ENCODE measurements at regions not wholly inside any gene's neighbourhood (a gene's known extent, or its start where the extent isn't known, plus 50 kb on each side); places are given as distances from the start of the nearest gene placed in this dataset.

DNA sequence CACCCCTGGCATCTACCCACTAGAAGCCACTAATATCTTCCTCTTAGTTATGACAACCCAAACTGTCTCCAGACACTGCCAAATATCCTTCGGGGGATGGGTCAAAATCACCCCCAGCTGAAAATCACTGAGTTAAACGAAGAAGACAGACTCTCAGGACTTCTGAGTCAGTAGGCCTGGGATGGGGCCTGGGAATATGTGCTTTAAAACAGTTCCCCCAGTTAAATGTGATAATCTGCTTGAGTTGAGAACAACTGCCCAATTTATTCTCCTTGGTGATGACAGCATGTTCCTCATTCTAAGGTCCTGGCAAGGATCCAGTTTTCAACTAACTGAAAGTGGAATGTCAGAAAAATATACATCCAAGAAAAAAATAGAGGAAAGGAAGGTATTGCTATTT, 52.4 kb downstream of the CBLL2 start:
- no peak for DNase-seq

DNA sequence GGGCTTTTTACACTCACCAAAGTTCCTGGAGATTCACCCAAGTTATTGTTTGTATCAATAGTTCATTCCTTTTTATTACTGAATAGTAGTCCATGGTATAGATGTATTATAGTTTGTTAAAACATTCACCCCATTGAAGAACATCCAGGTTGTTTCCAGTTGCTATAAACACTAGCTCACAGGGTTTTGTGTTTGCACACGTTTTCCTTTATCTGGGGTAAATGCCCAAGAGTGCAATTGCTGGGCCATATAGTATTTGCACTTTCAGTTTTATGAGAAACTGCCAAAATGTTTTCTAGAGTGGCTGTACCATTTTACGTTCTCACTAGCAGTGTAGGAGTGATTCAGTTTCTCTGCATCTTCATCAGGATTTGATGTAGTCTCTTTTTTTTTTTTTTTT, 57.1 kb downstream of the CBLL2 start:
- DNase-seq = no peak

DNA sequence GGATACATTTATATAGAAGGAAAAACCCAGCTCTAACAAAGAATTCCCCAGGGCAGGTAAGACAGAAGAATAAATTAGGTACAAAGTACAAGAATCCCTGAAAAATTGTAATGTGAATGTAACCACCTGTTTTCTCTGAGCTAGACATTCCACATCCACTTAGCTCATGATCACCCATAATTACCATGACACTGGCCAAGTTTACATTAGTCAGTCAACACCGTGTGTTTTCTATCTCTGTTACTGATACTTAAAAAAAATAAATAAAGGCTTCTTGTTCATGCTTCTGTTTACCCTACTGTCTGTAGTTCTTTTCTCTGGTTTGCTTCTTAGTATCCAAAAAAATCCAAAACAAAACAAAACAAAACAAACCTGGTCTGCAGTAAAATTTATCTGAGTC, 66.0 kb downstream of the CBLL2 start:
- no peak for DNase-seq

DNA sequence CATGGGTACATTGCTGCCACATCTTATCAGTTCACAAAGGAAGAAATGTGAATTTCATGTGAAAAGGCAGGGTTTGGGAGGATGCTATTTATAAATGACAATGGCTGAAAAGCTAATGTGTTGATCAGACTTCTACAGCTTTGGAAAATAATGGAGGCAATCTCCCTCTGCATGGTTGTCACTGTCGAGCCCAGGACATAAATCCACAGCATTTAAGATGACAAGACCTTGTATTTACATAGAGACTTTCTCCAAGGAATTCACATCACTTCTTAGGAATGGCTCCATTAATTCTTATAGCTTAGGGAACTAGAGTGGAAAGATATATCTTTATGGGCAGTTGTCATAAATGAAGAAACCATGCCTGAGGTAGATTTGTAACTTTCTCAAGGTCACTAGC, 66.7 kb downstream of the CBLL2 start:
- no peak for DNase-seq

DNA sequence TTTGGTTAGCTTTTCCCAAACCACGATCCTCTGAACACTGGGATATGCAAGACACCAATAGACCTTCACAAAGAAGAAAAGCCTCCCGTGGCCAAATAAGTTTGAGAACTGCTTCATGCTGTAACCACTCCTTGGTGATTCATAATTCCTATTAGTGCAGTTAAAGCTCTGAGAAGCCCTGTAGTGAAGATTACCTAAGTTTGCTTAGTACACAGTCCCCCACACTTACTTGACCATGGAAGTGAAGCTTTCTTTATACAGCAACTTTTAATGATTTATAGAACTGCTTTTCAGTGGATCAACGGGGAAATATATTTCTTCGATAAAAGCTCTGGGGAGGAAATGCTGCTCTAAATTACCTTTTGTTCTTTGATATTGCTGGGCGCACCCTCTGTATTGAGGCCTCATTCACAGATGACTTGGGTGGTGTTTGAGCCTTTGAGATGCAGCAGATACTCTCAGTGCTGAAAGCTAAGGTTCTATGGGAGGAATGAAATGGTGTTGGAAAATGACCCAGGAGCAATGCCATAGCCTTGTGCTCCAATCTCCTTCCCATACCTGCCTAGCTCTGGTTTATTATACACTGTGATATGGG, 67.4 kb downstream of the CBLL2 start:
- no peak for DNase-seq

DNA sequence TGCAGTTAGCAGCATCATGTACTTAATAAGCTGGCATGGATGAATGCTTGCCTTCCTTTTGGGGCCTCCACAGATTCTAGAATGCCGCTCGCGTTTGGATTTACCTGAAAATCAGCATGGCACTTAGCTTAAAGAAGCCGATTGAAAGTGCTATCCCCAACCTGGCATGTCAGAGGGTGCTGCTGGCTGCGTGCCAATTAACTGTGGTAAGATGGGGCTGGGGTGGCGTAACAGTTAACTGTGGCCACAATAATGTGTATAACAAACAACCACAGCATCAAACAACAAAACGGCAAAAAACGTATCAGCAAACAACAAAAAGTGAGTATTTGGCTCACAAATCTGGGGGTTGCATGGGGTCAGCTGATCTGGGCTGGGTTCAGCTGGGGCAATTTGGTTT, 70.5 kb downstream of the CBLL2 start:
- DNase-seq = no peak

DNA sequence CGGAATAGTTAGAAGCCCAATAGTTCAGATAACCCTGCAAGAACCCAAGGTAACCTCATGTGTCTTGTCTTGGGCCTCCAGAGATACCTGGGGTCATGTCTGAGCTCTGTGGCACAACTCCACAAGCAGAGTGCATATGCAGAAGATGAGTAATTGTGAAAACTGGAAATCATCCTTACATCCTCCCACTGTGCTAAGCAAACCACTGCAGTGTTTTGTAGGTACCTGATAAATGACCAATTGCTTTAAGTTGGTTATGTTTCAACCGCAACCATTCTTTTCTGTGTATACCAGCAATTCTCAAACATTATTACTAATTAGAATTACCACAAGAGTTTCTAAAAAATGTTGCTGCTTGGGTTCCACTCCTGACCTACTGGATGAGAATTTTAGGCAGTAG, 73.2 kb downstream of the CBLL2 start:
- no peak for DNase-seq

DNA sequence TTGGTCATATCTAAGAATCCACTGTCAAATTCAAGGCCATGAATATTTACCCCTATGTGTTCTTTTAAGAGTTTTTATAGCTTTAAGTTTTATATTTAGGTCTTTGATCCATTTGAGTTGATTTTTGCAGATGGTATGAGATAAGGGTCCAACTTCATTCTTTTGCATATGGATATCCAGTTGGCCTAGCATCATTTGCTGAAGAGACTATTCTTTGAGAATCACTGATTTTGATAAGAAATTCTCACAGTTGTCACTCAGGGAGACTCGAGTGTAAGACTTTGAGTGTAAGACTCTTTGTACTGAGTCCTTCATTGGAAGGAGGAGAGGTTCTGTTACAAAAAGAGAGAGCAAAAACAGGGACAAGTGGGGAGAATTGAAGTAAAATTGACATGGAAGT, 74.8 kb downstream of the CBLL2 start:
- no peak for DNase-seq

DNA sequence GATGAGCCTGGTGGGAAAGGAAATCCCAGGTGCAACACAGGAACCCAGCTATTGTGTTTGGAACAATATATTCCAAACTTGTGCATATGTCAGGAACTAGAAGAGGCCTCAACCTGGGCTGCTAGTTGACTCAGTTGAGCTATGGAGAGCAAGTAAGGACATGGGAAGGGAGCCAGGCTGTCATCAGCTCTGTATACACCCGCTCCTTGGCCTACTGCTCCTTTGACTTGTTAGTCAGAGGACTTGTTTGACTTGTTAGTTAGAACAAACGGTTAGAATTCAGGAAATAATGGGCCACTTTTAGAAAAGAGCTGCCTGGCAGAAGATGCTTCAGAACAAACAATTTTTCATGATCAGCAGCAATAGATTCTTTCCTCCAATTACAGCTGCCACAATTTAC, 76.4 kb downstream of the CBLL2 start:
- DNase-seq = no peak

DNA sequence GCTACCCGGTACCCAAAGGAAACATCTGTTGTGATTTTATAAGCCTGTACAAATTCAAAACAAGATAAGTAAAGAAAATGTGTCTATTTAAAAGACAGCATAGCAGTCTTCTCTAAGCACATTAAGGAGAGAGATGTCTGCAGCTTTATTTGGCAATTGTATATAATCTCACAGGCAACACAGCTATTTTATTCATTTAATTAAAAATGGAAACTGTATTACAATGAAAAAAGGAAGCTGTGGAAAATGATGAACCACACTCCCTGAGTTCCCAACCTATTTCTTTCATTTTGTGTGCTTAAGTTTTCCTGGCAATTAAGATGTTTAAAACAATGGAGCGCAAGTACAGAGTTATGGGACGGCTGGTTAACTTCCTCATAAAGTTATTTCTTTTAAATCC, 78.4 kb downstream of the CBLL2 start:
- DNase-seq = no peak

DNA sequence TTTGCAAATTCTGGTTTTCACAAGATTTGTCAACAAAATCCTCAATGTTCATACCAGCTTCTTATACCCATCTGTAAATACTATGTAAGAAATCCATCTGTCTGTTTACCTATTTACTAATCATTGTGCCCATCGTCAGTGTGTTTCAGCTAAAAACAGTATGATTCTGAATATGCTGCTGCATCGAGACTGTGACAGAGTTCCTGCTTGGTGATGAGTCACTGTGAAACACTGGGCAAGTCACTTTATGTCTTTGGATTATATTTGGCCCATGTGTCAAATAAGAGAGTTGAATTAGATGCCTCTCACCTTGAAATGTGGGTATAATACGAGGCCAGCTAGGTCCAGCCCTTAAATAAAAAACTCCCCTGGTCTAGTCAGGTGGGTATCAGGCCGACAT, 79.3 kb downstream of the CBLL2 start:
- DNase-seq = no peak

DNA sequence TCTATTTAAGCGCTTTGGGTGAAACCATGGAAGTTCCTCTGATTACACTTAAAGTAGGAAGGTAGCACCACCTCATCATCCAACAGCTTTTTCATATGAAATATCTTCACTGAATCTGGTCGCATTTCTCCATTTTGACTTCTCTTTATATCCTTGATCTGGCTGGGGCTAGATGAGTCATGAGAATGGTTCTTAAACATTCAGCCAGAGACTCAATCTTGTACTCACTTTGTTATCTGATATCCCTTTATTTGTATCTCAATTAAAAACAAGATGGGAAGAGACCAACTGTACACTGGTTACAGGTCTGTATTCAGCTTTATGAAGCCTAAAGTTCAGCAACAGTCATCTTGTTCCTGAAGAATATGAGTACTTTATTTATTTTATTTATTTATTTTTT, 84.9 kb downstream of the CBLL2 start:
- no peak for DNase-seq

DNA sequence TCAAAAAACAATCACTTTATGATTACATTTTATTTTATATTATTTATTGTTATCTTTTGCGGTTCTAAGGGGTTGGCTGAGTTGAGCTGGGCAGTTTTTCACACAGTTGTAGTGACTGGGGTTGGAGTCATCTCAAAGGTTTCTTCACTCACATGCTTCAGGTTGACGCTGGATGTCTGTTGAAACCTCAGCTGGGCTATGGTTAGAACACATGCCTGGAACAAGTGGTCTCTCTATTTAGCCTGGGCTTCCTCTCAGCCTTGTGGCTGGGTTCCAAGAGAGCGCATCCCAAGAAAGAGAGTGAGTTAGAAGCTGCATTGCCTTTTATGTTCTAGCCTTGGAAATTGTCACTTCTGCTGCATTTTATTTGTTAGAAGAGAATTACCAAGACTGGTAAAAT, 87.4 kb downstream of the CBLL2 start:
- no peak for DNase-seq

DNA sequence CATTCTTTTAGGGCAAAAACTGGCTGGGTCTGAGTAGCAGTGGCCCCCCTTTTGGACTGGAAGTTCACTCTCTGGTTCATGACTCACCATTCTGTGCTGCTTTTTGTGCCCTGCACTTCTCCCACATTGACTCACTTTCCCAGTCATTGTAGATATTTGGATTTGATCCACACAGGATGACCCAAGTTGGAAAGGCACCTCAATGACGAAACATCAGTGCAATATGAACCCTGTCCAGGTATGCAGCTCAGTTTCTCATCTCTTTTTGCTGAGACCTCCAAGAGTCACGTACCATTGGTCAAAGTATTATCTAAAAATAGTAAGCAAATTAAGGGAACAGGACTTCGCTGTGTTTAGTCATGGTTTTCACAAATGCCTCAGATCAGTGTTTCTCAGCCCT, 92.7 kb downstream of the CBLL2 start:
- DNase-seq = no peak

DNA sequence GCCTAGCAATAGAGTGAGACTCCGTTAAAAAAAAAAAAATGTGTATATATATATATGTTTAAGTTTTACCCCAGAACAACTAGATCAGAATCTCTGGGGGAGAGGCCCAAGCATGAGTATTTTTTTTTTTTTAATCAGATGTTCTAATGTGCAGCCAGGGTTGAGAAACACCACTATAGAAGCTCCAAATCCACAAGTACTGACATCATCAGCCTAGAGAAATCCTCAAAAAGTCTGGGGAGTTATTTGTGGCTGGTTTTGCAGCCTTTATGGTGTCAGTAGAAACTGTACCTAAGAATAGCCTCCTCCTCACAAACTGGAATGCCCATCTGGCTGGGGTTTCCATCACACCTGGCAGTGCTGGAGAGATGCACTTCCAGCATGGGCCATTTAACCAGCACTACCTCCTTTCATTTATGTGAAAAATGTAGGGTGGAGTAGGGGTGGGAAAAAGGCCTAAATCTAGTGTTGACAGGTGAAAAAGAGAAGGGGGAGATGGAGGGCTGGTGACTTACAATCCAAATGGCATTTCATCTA, 93.5 kb downstream of the CBLL2 start:
- no peak for DNase-seq

DNA sequence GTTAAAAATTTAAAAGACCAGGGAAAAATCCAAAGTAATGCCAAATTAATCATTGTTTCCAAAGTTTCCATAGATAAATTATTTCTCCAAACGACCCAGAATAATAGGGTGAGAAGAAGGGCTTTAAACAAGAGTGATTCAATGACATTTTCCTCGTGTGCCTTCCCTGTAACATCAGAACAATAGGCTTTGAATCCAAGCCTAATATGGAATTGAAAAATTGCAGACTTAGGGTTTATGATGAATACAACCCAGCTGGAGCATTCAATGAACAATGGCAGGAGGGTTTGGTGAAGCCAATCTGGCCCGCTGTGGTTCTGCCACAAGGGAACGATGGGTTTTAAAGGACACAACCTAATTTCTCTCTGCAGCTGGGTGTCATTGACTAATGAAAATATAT, 94.2 kb downstream of the CBLL2 start:
- DNase-seq = peak; percentile 7

DNA sequence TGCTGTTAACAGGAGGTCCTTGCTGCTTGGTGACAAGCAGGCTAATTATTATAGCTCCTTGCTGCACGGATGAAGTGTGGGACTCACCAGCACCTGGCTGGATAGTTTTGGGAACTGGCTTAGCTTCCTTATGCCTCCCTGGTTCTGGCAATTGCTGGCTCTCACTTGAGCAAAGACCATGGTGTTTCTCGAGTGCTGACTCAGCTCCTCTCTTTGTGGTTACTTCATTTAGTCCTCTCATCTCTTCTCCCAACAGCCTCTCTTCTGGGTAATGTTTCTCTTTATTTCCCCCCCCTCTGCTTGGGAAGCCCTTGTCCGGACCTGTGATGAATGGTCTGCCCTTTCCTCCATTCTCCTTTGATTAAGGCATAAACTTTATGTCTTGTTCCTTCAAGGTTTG, 100.4 kb downstream of the CBLL2 start:
- no peak for DNase-seq

DNA sequence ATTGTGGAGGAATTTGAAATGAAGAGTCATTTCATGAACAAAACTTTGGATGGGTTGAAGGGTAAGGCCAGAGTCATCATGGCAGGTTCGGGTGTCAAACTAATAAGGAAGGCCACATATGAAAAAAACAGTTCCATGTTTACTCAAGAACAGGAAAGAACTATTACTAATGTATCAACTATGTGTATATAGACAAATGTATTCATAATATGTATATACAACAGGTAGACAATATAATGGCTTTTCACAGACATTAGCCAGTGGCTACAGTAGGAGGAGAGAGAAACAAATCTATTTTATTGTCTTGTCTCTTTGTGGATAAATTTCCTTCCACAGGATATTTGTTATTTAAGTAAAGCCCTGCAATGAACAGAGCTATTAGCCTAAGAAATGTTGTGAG, 101.1 kb downstream of the CBLL2 start:
- DNase-seq = no peak

DNA sequence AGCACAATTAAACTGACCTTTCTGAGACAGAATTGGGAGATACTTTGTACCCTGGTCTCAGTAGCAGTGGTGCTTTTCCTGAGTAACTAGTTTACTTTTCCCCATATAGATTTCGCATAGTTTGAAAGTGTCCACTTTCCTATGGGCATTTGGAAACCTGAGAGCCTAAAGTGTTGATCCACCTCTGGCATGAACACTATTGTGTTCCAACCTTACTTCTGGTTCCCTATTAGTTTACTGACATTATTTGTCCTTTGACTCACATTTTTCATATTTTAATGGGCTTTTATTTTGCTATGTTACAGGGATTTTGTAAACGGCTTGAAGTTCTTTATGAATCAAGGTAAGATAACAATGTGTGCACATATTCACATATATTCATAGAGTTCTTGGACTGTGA, 103.7 kb downstream of the CBLL2 start:
- no peak for DNase-seq

DNA sequence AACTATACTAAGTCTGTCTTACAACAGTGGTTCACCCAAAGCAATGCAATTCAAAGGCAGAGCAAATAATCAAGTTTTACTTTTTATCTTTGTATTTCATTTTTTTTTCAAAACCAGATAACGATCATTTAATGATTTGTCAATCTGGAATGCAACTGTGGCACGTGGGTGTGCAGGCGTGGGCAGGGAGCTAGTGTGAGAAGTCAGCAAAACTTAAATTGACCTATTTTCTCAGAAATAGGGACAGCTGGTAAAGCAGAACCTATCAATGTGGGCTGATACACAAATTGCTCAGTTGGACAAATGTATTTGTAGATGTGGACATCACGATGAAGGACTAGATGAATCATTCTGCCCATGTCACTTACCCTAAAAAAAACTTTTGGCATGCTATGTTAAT, 105.6 kb downstream of the CBLL2 start:
- no peak for DNase-seq

DNA sequence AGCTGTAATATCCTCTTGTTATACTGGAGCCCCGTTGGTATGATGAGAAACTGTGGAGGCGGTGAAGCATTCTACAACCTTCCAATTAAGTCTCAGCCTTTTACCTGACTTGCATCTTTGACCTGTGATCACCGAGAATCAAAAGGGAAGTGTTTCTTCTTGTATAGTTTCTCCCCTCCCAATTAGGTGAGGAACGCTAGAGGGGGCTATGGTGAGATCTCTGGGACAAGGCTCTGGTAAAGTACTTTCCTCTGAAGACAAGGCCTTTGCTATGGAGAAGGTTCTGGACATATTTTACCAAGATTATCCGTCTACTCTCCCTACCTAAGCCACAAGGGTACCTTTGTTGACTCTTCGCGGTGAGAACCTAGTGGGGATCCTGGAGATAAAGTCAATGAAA, 111.3 kb downstream of the CBLL2 start:
- DNase-seq = no peak

DNA sequence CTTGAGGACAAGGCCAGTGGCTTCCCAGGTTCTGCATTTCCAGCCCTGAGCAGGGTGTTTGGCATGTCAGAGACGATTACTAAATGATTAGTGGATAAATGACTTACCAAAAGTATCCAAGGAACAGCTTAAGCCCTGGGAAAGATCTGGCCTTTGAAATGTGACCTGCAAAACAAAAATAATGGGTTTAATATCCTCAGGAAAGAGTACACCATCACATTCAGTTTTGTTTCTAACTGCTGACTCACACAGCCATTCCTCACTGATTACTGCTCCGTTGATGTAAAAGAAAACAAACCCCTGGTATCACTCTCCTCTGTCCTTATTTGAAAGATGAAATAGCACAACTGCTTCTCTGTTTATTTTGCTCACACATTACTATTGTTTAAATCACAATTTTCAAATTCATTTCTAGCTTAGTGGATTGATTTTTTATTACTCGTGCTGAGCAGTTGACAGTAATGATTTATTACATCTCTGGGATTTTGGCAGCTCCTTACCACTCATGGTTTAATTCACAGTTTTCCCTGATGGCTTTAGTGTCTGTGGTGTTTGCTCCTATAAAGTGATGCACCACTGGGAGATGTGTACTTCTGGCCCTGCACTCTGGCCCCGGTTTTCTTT, 117.0 kb downstream of the CBLL2 start:
- peak; percentile 64 for DNase-seq

DNA sequence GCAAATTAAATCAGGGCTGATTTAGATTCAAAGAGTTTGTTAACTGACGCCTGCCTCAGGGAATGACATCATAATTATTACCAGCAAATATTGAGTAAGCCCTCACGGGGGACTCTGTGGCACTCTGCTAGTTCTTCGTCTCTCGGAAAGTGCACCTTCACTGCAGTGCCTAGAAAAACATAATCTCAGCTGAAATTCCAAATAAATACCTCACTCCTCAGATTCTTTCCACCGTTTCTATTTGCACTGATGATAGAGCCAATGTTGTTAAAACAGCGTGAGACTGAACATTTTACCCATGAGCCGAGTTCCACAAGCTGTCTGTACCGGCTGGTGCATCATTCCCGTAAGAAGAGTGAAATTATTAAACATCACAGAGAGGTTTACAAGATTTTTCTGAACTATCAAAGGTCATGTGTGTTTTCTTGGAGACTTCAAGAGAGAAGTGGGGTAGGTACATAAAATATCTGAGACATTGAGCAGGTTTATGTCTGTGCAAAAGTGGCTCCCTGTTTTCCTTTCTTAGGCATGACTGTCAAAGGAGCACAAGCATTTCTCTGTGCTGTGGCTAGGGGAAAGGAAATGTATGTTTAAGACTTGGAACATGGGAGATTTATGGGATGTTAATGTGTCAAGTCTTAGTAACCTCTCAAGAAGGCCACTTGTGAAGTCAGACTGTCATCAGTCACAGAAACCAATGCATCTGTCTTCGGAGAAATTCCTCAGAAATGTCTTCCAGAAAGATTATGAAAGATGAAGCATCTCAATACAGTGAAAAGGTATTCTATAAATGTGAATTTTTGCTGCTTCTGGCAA, 119.6 kb downstream of the CBLL2 start:
- no peak for DNase-seq

DNA sequence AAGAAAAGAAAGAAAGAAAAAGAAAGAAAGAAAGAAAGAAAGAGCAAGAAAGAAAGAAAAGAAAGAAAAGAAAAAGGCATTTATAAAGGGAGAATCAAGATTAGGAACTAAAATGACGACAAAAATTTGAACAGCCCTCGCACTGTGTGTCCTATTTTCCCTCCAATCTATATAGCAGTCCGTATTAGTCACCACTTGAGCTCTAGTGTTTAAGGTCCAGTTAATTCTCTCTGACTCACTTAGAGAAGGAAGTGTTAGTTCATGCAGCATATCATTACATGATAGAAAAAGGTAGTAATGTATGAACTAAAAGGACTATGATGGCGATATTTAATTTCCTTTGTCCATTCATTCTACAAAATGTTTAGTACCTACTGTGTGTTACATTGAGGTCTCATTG, 122.7 kb downstream of the CBLL2 start:
- DNase-seq = no peak

Data from COR-L47 (cell line).